H1 (cell line): ENCODE measurements at regions not wholly inside any gene's neighbourhood (a gene's known extent, or its start where the extent isn't known, plus 50 kb on each side); places are given as distances from the start of the nearest gene placed in this dataset.

Experiments used
- CTCF ChIA-PET: fragments of 300-600 bp; sonication (Branson Sonifier 250); formaldehyde crosslinking; loops from one replicate; lab custom pipeline; 2021; ENCODE audit not compliant: partially characterized antibody; lab: Charles Lee
- POLR2A ChIA-PET: fragments of 300-600 bp; sonication (Branson Sonifier 250); formaldehyde crosslinking; loops from one replicate; lab custom pipeline; 2021; ENCODE audit warnings: inconsistent platforms; ENCODE audit not compliant: partially characterized antibody; lab: Charles Lee
- DNase-seq, 2 experiments: peaks; one replicate each; pipeline versions ENCODE4 v3.0.0 to v3.0.0-alpha.2; 2010 to 2022; ENCODE audit warnings: low spot score in 2 of 2, low read depth in 1 of 2, mixed read lengths in 1 of 2
- FAIRE-seq: peaks from 2 replicates; lab custom pipeline; 2011; peaks lifted over from hg19 to GRCh38; lab: Jason Lieb, UNC
- H2AFZ ChIP-seq: 2 replicates; pipeline ENCODE4 v1.8.1; 2012; ENCODE audit warnings: low read length, inconsistent platforms
- H2AK5ac ChIP-seq: 2 replicates; pipeline ENCODE4 v1.6.1; 2013; ENCODE audit warnings: low read depth, low read length
- H2BK120ac ChIP-seq: replicated peaks from 2 replicates; pipeline ENCODE3; 2013; ENCODE audit warnings: low read depth, low read length, inconsistent platforms
- H2BK12ac ChIP-seq: 2 replicates; pipeline ENCODE4 v1.6.1; 2013; ENCODE audit warnings: low read depth, low read length
- H2BK15ac ChIP-seq: 2 replicates; pipeline ENCODE4 v1.6.1; 2013; ENCODE audit warnings: low read length
- H2BK20ac ChIP-seq: 2 replicates; pipeline ENCODE4 v1.6.1; 2013; ENCODE audit warnings: low read length
- H2BK5ac ChIP-seq: 2 replicates; pipeline ENCODE4 v1.6.1; 2013; ENCODE audit warnings: low read depth, low read length
- H3K14ac ChIP-seq: 2 replicates; pipeline ENCODE4 v1.6.1; 2013; ENCODE audit warnings: inconsistent platforms; ENCODE audit not compliant: insufficient read length
- H3K18ac ChIP-seq: 2 replicates; pipeline ENCODE4 v1.6.1; 2013; ENCODE audit warnings: low read length; ENCODE audit errors: extremely low read depth
- H3K23ac ChIP-seq: 2 replicates; pipeline ENCODE4 v1.6.1; 2013; ENCODE audit warnings: inconsistent platforms; ENCODE audit not compliant: insufficient read length
- H3K23me2 ChIP-seq: 2 replicates; pipeline ENCODE4 v1.6.1; 2013; ENCODE audit warnings: low read depth, low read length
- H3K27ac ChIP-seq: 2 replicates; pipeline ENCODE4 v1.6.1; 2011; ENCODE audit warnings: low read depth, low read length, inconsistent platforms
- H3K27me3 ChIP-seq, 4 experiments: replicated peaks in 1 of 4; 1 replicate in 1 of 4; 2 replicates in 3 of 4; pipeline versions ENCODE4 v1.6.1 to v1.8.1; 2011 to 2013; ENCODE audit warnings: low read length in 3 of 4, mild to moderate bottlenecking in 3 of 4, inconsistent platforms in 2 of 4, mixed read lengths in 2 of 4, moderate library complexity in 1 of 4; ENCODE audit not compliant: control insufficient read depth in 3 of 4, insufficient read depth in 3 of 4; ENCODE audit errors: extremely low read depth in 1 of 4
- H3K36me3 ChIP-seq, 4 experiments: 2 replicates each; pipeline versions ENCODE4 v1.6.1 to v1.8.1; 2011 to 2013; ENCODE audit warnings: mild to moderate bottlenecking in 4 of 4, low read length in 3 of 4, moderate library complexity in 2 of 4, control low read depth in 1 of 4, inconsistent platforms in 1 of 4; ENCODE audit not compliant: insufficient read depth in 4 of 4, control insufficient read depth in 2 of 4
- H3K4ac ChIP-seq: replicated peaks from 2 replicates; pipeline ENCODE3; 2013; ENCODE audit warnings: low read length, low read depth, mixed read lengths, inconsistent platforms; ENCODE audit not compliant: insufficient read length
- H3K4me1 ChIP-seq, 4 experiments: replicated peaks in 1 of 4; 1 replicate in 1 of 4; 2 replicates in 3 of 4; pipeline versions ENCODE4 v1.6.1 to v1.8.1; 2011 to 2013; ENCODE audit warnings: low read length in 3 of 4, inconsistent platforms in 2 of 4, mixed read lengths in 1 of 4; ENCODE audit not compliant: insufficient read depth in 4 of 4, control insufficient read depth in 3 of 4
- H3K4me2 ChIP-seq, 2 experiments: 2 replicates each; pipeline versions ENCODE4 v1.6.1 to v1.8.1; 2011 to 2013; ENCODE audit warnings: low read depth in 2 of 2, low read length in 2 of 2, control low read depth in 1 of 2, inconsistent platforms in 1 of 2, mild to moderate bottlenecking in 1 of 2; ENCODE audit not compliant: insufficient read depth in 1 of 2
- H3K4me3 ChIP-seq, 4 experiments: fragments of 200-600, 300-600 bp in 1 of 4; sonication (generic), shearing (Covaris generic), sonication (Bioruptor Twin) in 1 of 4; 2 replicates each; pipeline versions ENCODE4 v1.5.1 to v1.8.1; 2011 to 2016; ENCODE audit warnings: low read length in 4 of 4, low read depth in 3 of 4, control low read depth in 2 of 4, inconsistent platforms in 2 of 4, mild to moderate bottlenecking in 2 of 4, mixed read lengths in 1 of 4, moderate library complexity in 1 of 4; ENCODE audit not compliant: insufficient read depth in 2 of 4; ENCODE audit errors: extremely low read depth in 1 of 4
- H3K56ac ChIP-seq: replicated peaks from 2 replicates; pipeline ENCODE3; 2013; ENCODE audit warnings: low read depth, mild to moderate bottlenecking, mixed read lengths, low read length, inconsistent platforms; ENCODE audit not compliant: insufficient read length
- H3K79me1 ChIP-seq: 2 replicates; pipeline ENCODE4 v1.6.1; 2013; ENCODE audit warnings: low read depth, low read length, control low read depth
- H3K79me2 ChIP-seq, 2 experiments: 2 replicates each; pipeline versions ENCODE4 v1.6.1 to v1.8.1; 2012 to 2013; ENCODE audit warnings: low read length in 2 of 2, mild to moderate bottlenecking in 2 of 2, inconsistent platforms in 1 of 2; ENCODE audit not compliant: insufficient read depth in 2 of 2, control insufficient read depth in 1 of 2
- H3K9ac ChIP-seq, 4 experiments: replicated peaks in 1 of 4; 1 replicate in 1 of 4; 2 replicates in 3 of 4; pipeline versions ENCODE4 v1.6.1 to v1.8.1; 2011 to 2013; ENCODE audit warnings: low read depth in 3 of 4, low read length in 3 of 4, control low read depth in 2 of 4, mild to moderate bottlenecking in 2 of 4, moderate library complexity in 2 of 4, inconsistent platforms in 1 of 4; ENCODE audit errors: extremely low read depth in 1 of 4
- H3K9me3 ChIP-seq, 2 experiments: 2 replicates each; pipeline versions ENCODE4 v1.6.1 to v1.8.1; 2012 to 2013; ENCODE audit warnings: mild to moderate bottlenecking in 2 of 2, moderate library complexity in 2 of 2, control low read depth in 1 of 2, inconsistent platforms in 1 of 2, low read depth in 1 of 2, low read length in 1 of 2, mixed read lengths in 1 of 2; ENCODE audit not compliant: insufficient read depth in 2 of 2
- H4K20me1 ChIP-seq, 2 experiments: replicated peaks in 1 of 2; 2 replicates each; pipeline versions ENCODE3 to v1.8.1; 2011 to 2013; ENCODE audit warnings: inconsistent platforms in 2 of 2, low read length in 2 of 2, mild to moderate bottlenecking in 1 of 2; ENCODE audit not compliant: insufficient read depth in 2 of 2, control insufficient read depth in 1 of 2
- H4K5ac ChIP-seq: 2 replicates; pipeline ENCODE4 v1.6.1; 2013; ENCODE audit warnings: low read length, low read depth, mixed read lengths, inconsistent platforms; ENCODE audit not compliant: insufficient read length
- H4K8ac ChIP-seq: 2 replicates; pipeline ENCODE4 v1.8.0; 2013; ENCODE audit warnings: mild to moderate bottlenecking, moderate library complexity, low read length, inconsistent platforms; ENCODE audit not compliant: insufficient read depth; ENCODE audit errors: extremely low read depth
- H4K91ac ChIP-seq: replicated peaks from 2 replicates; pipeline ENCODE3; 2013; ENCODE audit warnings: low read length, mixed read lengths, inconsistent platforms; ENCODE audit not compliant: insufficient read length
- ASH2L ChIP-seq: fragments of 200-600, 300-600 bp; sonication (generic); IDR thresholded peaks from one replicate; pipeline ENCODE4 v1.7.1; 2017; ENCODE audit warnings: low read length
- EZH2 ChIP-seq: fragments of 200-600 bp; sonication (generic); IDR thresholded peaks from 2 replicates; pipeline ENCODE4 v1.7.1; 2012; ENCODE audit warnings: low read depth, mild to moderate bottlenecking, moderate library complexity, low read length, inconsistent platforms; ENCODE audit not compliant: severe bottlenecking
- KDM4A ChIP-seq: IDR thresholded peaks from one replicate; pipeline ENCODE4 v1.7.1; 2012; ENCODE audit warnings: low read depth, mild to moderate bottlenecking, moderate library complexity, low read length, inconsistent platforms; ENCODE audit not compliant: severe bottlenecking
- MAFK ChIP-seq: IDR thresholded peaks from 2 replicates; pipeline ENCODE4 v1.6.1; 2012; ENCODE audit warnings: low read depth, mild to moderate bottlenecking, improper control_type of control experiment, low read length
- NANOG ChIP-seq: IDR thresholded peaks from 2 replicates; pipeline ENCODE4 v1.6.1; 2011; ENCODE audit warnings: low read length, low read depth, mild to moderate bottlenecking, inconsistent platforms; ENCODE audit not compliant: insufficient read depth, poor library complexity, severe bottlenecking
- SRF ChIP-seq: IDR thresholded peaks from 2 replicates; pipeline ENCODE4 v1.6.1; 2011; ENCODE audit warnings: mild to moderate bottlenecking, low read depth, low read length, moderate library complexity
- TAF1 ChIP-seq: IDR thresholded peaks from 2 replicates; pipeline ENCODE4 v1.6.1; 2011; ENCODE audit warnings: mild to moderate bottlenecking, low read depth, low read length
- YY1 ChIP-seq: IDR thresholded peaks from 2 replicates; pipeline ENCODE4 v1.6.1; 2011; ENCODE audit warnings: low read depth, mild to moderate bottlenecking, low read length
- WGBS, 2 experiments: shearing (Covaris generic) in 1 of 2; methylation state at CpG; one replicate each; pipeline versions ENCODE4 v1.1.6 to v1.1.7; 2013 to 2015; ENCODE audit warnings: low lambda C conversion rate in 2 of 2, mixed read lengths in 2 of 2, inconsistent platforms in 1 of 2, low coverage in 1 of 2, missing lambda C conversion rate in 1 of 2; ENCODE audit not compliant: insufficient replicate concordance in 2 of 2, insufficient coverage in 1 of 2, insufficient read length in 1 of 2; ENCODE audit errors: extremely low coverage in 1 of 2, missing lambda C conversion rate in 1 of 2; 5-methylcytosine and 5-hydroxymethylcytosine counted together

DNA sequence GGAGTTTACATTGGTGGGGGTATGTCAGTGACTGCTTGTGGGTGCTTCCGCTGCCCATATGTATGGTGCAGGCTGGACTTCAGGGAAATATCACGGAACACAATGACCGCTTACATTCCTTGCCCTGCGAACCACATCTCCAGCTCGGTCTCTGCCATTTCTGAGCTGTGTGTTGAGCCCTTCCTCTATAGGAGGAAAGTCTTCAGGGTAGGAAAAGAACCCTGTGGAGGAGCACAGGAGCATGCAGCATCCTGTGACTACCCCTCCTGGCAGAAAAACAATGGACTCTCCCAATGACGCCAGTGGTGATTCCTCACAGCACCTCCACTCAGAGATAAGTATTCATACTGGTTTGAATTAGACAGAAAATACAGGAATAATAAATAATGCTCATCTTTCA is 276.8 kb upstream of the MAP3K1 start:
- H3K4me3 ChIP-seq, result no peak overlapping the region
- H3K4ac ChIP-seq, result no peak overlapping the region
- no peak overlapping the region for H4K8ac ChIP-seq
- H2BK5ac ChIP-seq, result no peak overlapping the region
- ChIA-PET POLR2A (no interaction called here), CTCF (no interaction called here)
- WGBS, 2 experiments, result 89% methylated on average over 6 of the region's 6 CpGs; no CpG with 5 or more reads in 1 of the 2 experiments
- H3K79me1 ChIP-seq, result no peaks in the 10 kb centered on the region
- H2BK120ac ChIP-seq, result no peak overlapping the region
- H2BK12ac ChIP-seq, result no peak overlapping the region
- H3K56ac ChIP-seq, result no peak overlapping the region
- no peak overlapping the region for H2BK20ac ChIP-seq
- FAIRE-seq, result no peak
- H3K4me1 ChIP-seq, result no peaks in the 10 kb centered on the region
- H4K20me1 ChIP-seq, result no peaks in the 10 kb centered on the region
- H4K91ac ChIP-seq, result no peak overlapping the region
- H2BK15ac ChIP-seq, result no peak overlapping the region
- H2AFZ ChIP-seq, result no peak overlapping the region
- no peaks in the 10 kb centered on the region for H3K23me2 ChIP-seq
- no peaks in the 10 kb centered on the region for H3K79me2 ChIP-seq
- no peaks in the 10 kb centered on the region for H3K9me3 ChIP-seq
- H3K36me3 ChIP-seq, result no peaks in the 10 kb centered on the region
- H3K27me3 ChIP-seq, result no peaks in the 10 kb centered on the region
- TF ChIP-seq MAFK (no peak), NANOG (no peak), TAF1 (no peak), KDM4A (no peak), EZH2 (no peak), ASH2L (no peak), YY1 (no peak), SRF (no peak)
- H3K4me2 ChIP-seq, result no peak overlapping the region
- H3K23ac ChIP-seq, result no peak overlapping the region
- no peak overlapping the region for H3K18ac ChIP-seq
- no peak overlapping the region for H3K27ac ChIP-seq
- no peak overlapping the region for H3K14ac ChIP-seq
- no peak overlapping the region for H3K9ac ChIP-seq
- DNase-seq, result no peak
- no peak overlapping the region for H2AK5ac ChIP-seq
- H4K5ac ChIP-seq, result no peak overlapping the region
